ENCODE measurements at regions not wholly inside any gene's neighbourhood (a gene's known extent, or its start where the extent isn't known, plus 50 kb on each side); places are given as distances from the start of the nearest gene placed in this dataset.

DNA sequence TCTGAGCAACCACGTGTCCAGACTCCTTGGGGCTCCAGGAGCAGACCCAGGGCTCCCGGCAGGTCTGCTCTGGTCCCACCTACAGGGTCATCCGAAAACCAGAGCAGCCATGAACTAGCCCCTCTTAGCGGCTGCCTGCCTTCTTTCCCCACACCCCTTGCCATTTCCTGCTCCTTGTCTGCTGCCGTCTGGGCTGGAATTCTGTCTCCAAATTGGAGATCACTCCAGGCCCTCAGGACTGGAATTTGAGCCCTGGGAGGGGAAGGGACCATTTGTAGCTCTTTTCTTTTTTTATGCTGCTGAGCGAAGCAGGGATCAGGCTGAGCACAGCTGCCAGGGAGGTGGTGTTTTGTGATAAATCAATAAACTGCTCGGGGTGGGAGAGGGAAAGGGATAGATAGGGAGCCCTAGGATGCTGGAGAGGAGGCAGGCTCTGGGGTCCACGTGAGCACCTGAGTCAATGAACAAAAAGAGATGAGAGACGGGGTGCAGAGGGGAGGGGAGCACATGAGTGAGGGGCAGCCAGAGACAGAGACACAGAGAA is 257.5 kb downstream of the ENGASE start:
- no peak for TF ChIP-seq EZH2 (IDR thresholded peaks at IDR 0.05; ENCODE audit: insufficient read depth, poor library complexity, severe bottlenecking)
- TF ChIP-seq EZH2phosphoT487 (IDR thresholded peaks at IDR 0.05; ENCODE audit: insufficient read depth, low read depth) = no peak

All from GM23248 (cell line).